Breast epithelium (tissue), 3 donors: ENCODE measurements at regions not wholly inside any gene's neighbourhood (a gene's known extent, or its start where the extent isn't known, plus 50 kb on each side); places are given as distances from the start of the nearest gene placed in this dataset.

Source experiments
- CTCF ChIP-seq, 3 donors: fragments of 450-650 bp; IDR thresholded peaks; one replicate each; pipeline ENCODE4 v1.5.1; 2016 to 2017; ENCODE audit warnings: antibody characterized with exemption in 3 of 3, mild to moderate bottlenecking in 3 of 3, moderate library complexity in 3 of 3
- POLR2A ChIP-seq: fragments of 450-650 bp; IDR thresholded peaks from one replicate; pipeline ENCODE4 v1.6.1; 2016; ENCODE audit warnings: antibody characterized with exemption, mild to moderate bottlenecking, moderate library complexity
- POLR2AphosphoS5 ChIP-seq, 3 donors: sonication (generic); formaldehyde crosslinking; IDR thresholded peaks; one replicate each; pipeline ENCODE4 v1.6.1; 2017; ENCODE audit warnings: antibody characterized with exemption in 3 of 3

GRCh38 chr7:33694006-33694405 is 211.3 kb upstream of the BMPER start:
- no peak for TF ChIP-seq POLR2A
- TF ChIP-seq CTCF (IDR thresholded peaks at IDR 0.05) = no peak
- TF ChIP-seq POLR2AphosphoS5 (IDR thresholded peaks at IDR 0.05) = no peak
